Astrocyte (in vitro differentiated cells and primary cell): ENCODE measurements at regions not wholly inside any gene's neighbourhood (a gene's known extent, or its start where the extent isn't known, plus 50 kb on each side); places are given as distances from the start of the nearest gene placed in this dataset.

ENCODE experiments used
- EZH2 ChIP-seq: IDR thresholded peaks from 2 replicates; pipeline ENCODE4 v1.6.1; 2012; ENCODE audit warnings: mild to moderate bottlenecking, low read length, inconsistent platforms; ENCODE audit not compliant: insufficient read depth
- TF ChIP-seq, protein P1 (sequence below): IDR thresholded peaks from 2 replicates; pipeline ENCODE4 v1.5.1; 2011; ENCODE audit warnings: low read depth, mild to moderate bottlenecking, inconsistent platforms, low read length, moderate library complexity; ENCODE audit not compliant: insufficient read depth

DNA sequence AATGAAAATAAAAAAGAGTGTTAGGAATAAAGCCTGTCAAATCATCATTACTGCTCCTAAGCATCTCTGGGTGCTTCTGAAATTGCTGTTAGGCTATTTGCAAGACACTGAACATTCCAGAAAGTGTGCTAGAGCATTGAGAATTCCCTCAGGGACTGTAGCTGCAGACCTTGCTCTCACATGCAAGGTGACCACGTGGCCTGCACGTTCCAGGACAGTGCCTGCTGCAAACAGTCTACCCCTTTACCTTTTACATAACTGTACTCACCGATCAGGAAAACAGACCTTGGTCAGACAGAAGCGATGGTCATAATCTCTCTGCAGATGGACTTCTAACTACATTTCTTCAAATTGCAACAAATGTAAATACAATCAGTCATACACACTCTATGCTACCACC, 164.5 kb downstream of the PSMG1 start:
- TF ChIP-seq, protein P1, sequence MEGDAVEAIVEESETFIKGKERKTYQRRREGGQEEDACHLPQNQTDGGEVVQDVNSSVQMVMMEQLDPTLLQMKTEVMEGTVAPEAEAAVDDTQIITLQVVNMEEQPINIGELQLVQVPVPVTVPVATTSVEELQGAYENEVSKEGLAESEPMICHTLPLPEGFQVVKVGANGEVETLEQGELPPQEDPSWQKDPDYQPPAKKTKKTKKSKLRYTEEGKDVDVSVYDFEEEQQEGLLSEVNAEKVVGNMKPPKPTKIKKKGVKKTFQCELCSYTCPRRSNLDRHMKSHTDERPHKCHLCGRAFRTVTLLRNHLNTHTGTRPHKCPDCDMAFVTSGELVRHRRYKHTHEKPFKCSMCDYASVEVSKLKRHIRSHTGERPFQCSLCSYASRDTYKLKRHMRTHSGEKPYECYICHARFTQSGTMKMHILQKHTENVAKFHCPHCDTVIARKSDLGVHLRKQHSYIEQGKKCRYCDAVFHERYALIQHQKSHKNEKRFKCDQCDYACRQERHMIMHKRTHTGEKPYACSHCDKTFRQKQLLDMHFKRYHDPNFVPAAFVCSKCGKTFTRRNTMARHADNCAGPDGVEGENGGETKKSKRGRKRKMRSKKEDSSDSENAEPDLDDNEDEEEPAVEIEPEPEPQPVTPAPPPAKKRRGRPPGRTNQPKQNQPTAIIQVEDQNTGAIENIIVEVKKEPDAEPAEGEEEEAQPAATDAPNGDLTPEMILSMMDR: no peak
- TF ChIP-seq EZH2: no peak
